Anterior cingulate cortex (tissue), 58 donors: ENCODE measurements at regions not wholly inside any gene's neighbourhood (a gene's known extent, or its start where the extent isn't known, plus 50 kb on each side); places are given as distances from the start of the nearest gene placed in this dataset.

Experiments used
- DNase-seq, 58 donors: peaks; one replicate each; lab custom pipeline; 2025; lab: John Stamatoyannopoulos, UW

DNA sequence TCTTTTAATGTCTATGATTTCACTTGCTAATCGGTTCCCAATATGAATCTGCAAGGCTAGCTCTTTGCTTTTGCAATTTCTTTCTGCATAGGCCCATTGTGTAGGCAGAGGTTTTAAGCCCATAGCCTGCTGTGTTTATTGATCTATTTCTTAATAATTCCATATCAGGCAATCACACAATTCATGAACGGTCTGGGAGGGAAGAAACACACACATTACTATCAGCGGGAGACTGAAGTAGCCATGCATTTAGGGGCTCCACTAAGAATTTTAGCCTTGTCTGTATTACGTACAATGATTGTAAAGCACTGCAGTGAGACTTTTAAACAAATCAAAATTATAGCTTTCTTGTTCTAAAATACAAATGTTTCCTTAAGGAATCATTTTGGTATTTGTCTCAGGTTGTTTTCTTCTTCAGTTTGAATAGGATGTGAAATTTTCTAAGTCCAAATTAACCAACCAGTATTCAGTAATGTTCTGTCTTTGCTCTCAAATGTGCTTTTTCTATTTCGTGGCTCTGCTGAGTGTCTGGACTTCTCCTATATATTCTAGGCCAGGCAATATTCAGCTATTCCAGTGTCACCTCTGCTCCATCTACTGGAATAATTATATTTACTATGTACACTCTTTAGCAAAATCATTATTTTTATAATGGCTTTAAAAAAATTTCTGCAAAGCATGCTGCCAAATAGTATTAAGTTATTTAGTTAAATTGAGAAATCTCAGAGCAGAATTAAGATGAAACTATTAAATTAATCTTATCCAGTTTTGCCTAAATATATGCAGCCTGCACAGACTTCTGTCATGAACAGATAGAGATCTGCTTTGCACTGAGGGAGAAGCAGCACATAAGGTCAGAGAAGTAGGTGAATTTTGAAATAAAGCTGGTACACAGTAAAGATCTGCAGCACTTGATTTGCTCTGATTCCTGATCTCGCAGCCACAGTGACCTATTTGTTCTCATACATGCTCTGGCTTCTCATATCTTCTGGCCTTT lies 103.0 kb upstream of the NAALADL2 start:
- DNase-seq: no peak

DNA sequence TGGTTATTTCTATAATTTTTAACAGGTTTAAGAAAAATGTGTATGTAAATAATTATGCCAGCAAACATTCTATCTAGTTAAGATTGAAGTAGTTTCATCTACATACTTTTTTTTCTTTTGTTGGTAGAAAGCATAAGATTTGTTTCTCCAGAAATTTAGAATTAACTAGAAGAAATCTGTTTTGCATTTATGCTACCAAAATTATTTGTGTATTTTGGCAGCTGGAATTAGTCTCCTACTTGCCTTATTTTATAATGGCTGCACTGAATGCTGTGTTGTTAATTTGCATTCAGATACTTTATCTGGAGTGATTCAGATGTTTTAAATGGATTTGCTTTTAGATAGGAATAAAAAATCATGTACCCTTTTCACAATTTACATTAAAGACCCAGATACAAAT lies 100.2 kb upstream of the NAALADL2 start:
- no peak for DNase-seq

DNA sequence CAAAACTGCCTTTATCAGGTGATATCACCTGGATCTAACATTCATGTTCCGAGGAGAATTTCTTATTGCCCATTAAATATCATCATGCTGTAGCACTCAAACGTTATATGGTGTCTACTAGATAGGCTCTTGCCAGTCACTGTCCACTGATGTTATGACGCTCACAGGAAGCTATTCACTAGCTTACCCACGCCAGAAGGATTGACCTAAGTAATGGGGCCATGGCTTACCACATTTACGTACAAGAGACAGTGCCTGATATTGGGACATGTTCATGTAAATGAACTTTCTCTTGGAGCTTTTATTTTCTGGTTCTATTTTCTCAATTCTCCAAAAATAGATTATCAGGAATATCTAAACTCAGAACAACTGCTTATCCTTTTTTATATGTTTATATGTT lies 91.7 kb upstream of the NAALADL2 start:
- DNase-seq: no peak

DNA sequence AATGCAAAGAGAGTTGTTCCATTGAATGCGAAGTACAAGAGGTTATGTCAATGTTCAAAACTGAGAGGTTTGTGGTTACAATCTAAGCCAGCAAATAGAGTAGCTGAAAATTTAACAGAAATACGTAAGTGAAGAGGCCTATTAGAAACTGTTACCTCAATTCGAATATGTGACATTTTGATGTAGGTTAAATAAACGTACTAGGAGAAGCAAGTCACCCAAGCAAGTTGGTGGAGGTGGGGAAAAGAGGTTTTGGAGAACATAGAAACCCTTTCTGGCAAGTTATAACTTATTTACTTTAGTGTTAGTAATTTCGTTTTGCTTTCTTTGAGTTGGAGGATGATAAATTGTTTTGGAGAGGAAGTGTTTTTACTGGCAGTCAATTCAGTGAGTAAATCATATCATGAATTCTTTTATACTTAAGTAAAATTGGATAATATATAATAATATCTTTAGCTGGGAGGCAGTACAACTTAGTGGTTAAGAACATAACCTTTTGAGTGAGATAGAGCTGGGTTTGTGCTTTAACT lies 91.2 kb upstream of the NAALADL2 start:
- no peak for DNase-seq

DNA sequence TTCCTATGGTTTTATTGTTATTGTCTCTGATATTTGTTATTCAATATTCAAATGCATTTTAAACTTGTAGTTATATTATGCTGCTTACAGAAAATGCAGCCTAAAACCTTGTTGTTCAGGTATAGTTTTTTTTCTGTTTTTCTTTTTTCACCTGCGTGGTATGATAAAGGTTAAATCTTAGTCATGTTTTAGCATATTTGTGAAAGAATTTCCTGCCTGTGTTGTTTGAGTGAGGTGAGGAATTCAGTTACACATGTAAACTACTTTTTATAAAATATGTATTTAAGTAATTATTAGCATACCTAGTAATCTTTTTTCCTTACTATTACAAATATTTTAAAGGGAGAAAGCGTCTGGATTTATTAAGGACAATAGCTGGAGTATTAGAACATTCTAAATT lies 90.0 kb upstream of the NAALADL2 start:
- DNase-seq: no peak

DNA sequence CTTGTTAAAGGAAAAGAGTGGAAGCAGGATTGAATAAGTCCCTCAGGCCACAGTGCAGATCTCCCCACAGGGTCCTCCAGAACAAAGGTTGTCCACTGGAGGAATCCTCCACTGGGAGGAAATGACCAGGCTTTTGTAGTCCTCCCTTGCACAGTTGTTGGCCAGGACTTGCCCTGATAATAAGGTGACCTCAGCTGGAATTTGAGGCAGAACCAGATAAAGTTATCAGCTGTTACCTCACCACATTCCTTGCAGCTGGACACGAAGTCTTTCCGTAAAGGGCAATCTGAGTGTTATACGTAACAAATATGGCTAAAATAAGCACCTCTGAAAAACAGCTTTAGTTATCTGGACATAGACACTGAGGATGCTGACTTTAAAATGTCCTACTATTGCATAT lies 83.5 kb upstream of the NAALADL2 start:
- no peak for DNase-seq

DNA sequence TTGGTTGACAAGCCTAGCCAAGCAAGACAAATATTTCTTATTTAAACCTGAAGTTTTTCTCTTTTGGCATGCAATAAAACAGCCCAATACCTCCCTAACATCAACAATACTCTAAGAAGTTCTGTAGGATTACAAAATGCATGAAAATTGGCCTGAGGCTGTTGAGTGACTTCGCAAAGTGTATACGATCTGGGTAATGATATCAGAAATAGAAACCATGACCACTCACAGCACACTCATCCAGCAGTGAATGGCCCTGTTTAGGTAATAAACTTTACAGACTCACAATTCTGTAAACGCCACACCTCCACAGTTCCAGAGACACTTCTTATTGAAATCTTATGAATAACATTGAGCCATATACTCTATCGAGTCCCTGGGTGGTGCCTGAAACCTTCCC lies 83.0 kb upstream of the NAALADL2 start:
- DNase-seq: no peak

DNA sequence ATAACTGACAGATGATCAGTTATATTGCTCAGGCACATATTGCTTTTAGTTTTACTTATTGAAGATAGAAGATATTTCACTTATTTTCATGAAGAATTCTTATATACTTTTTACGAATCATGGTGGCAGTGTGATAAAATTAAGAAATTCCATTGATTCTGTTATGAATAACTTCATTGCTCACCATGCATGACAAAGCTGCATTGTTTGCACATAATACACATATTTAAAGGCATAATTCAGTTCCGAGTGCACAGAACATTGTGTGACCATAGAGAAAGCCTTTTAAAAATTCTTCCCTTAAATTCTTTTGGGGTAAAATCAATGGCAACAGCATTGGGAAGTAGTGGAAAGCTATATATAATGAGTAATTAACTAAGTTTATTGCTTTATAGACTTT lies 82.5 kb upstream of the NAALADL2 start:
- no peak for DNase-seq

DNA sequence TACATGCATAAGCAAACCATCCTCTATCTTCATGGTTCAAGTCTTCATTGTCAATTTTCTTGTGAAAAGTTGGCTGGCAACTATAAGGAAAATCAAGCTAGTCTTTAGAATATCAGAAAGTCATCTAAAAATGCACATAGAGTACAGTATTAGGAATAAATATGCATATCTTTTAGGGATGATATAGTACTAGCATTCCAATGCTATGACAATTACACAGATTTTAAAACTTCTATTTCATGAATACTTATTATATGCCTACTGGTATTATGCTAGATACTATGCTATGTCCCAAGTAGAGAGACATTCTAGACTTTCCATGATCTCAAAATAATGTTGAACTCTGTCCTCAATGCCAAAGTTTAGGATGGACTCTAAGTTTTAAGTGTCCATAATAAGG lies 81.3 kb upstream of the NAALADL2 start:
- DNase-seq: no peak

DNA sequence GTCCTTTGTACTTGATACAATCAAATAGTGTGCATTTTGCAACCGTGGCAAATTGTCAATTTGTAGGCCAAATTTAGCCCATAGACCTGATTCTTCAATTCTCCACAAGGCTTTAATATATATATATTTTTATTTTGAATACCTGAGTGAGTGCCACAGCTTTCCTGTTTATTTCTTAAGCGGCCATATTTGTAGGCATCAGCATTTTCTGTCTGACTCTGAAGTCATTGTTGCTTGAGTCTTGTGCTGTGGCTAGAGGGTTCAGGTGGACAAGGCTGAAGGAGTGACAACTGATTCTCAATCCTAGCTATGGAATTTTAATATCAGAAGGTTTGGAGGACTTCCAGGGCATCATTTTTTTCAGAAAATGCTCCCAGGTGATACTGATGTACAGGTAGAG lies 75.6 kb upstream of the NAALADL2 start:
- DNase-seq: no peak

DNA sequence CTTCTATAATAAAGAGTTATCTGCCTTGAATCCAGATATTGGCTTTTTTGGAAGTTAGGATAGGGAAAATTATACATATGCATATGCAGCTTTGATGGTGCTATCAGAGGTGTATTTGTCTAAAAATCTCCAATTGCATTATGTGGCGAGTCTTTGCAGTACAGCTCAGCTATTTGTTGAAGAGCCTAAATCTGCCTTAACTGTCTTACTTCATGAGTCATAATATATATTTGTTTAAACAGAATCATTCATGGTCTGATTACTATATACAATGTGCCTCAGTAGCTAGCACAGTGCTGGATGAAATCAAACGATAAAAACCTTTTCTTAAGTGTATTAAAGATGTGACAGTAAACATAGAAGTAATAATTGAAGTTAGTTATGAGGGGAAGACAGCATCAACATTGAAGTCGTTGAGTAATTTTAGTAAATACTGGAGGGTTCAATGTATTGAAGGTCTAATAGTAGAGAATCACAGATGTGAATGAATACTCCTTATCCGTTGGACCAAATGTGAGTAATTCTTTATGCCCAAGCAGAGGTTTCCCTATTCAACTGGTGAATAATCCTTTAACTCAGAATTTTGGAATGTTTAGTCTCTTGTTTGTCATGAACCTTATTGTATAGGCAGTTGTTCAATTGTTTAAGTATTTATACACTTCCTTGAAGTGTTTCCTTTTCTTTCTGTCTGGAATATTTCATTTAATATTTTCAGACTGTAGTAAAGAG lies 74.8 kb upstream of the NAALADL2 start:
- no peak for DNase-seq

DNA sequence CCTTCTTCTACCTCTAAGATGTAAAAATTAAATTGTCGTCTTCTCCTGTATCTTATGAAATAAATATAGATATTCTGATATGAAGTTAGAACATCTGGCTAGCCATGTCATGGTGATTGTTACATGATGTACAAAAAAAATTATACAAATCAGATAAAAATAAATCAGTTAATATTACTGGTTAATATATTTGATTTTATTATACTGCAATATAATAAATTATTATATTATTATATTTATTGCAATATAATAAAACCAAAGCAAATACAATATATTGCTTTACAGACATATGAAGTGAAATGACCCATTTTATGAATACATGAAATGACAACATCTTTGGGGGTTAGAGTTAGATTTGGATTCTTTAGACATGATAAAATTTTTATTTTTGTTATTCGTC lies 72.3 kb upstream of the NAALADL2 start:
- no peak for DNase-seq

DNA sequence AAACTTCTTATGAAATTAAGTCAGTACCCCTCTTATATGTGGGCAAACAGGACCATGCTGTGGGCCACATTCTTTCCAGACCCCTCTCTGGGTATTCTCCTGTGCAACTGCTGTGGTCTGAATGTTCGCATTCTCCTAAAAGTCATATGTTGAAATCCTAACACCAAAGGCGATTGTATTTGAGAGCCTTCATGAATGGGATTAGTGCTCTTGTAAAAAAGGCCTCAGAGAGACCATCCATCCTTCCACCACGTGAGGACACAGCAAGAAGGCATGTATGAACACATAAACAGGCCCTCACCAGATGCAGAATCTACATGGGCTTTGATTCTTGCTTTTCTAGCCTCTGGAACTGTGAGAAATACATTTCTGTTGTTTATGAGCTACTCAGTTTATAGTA lies 68.0 kb upstream of the NAALADL2 start:
- no peak for DNase-seq

DNA sequence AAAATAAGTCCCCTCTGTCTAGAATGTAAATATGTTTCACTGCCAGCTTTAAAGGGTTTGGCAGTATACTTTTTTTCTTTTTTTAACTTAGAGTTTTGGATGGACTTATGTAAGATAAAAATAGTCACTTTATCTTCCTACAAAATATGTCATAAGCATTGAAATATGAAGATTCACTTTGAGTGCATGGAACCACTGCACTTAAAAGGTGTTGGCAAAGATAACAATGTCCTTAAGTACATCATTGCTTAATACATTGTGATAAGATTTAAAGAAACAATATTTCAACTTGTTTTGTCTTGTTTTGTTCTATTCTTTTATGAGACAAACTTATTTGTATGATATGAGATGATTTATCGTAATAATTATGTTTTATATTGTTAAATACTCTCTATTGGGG lies 66.3 kb upstream of the NAALADL2 start:
- DNase-seq: no peak
